Spleen (tissue), 11 donors: ENCODE measurements at regions not wholly inside any gene's neighbourhood (a gene's known extent, or its start where the extent isn't known, plus 50 kb on each side); places are given as distances from the start of the nearest gene placed in this dataset.

Experiments
- DNase-seq: peaks from one replicate; pipeline ENCODE4 v3.0.0-alpha.2; 2020
- H3K27ac ChIP-seq, 8 donors: fragments of 200-600 bp; sonication (generic) in 7 of 8; 1 replicate in 4 of 8; 2 replicates in 4 of 8; pipeline versions ENCODE4 v1.5.0 to v1.8.0; 2016 to 2021; ENCODE audit warnings: inconsistent platforms in 4 of 8, mild to moderate bottlenecking in 4 of 8, moderate library complexity in 1 of 8
- H3K27me3 ChIP-seq, 7 donors: fragments of 200-600 bp; sonication (generic) in 6 of 7; replicated peaks in 1 of 7; 1 replicate in 4 of 7; 2 replicates in 3 of 7; pipeline versions ENCODE4 v1.5.0 to v1.8.0; 2016 to 2021; ENCODE audit warnings: inconsistent platforms in 3 of 7, mild to moderate bottlenecking in 1 of 7
- H3K36me3 ChIP-seq, 6 donors: fragments of 200-600 bp; sonication (generic) in 5 of 6; 1 replicate in 4 of 6; 2 replicates in 2 of 6; pipeline versions ENCODE4 v1.5.0 to v1.8.0; 2016 to 2021; ENCODE audit warnings: inconsistent platforms in 2 of 6
- H3K4me1 ChIP-seq, 6 donors: fragments of 200-600 bp; sonication (generic) in 5 of 6; 1 replicate in 3 of 6; 2 replicates in 3 of 6; pipeline versions ENCODE4 v1.5.0 to v1.8.0; 2016 to 2021; ENCODE audit warnings: inconsistent platforms in 3 of 6
- H3K4me3 ChIP-seq, 8 donors: fragments of 200-600 bp; sonication (generic) in 7 of 8; 1 replicate in 4 of 8; 2 replicates in 4 of 8; pipeline versions ENCODE4 v1.5.0 to v1.8.0; 2016 to 2021; ENCODE audit warnings: inconsistent platforms in 4 of 8, mild to moderate bottlenecking in 4 of 8, moderate library complexity in 2 of 8
- H3K9me3 ChIP-seq, 8 donors: fragments of 200-600 bp; sonication (generic) in 7 of 8; 1 replicate in 4 of 8; 2 replicates in 4 of 8; pipeline versions ENCODE4 v1.5.0 to v1.8.0; 2016 to 2021; ENCODE audit warnings: inconsistent platforms in 4 of 8
- POLR2A ChIP-seq, 3 donors: fragments of 450-650 bp; IDR thresholded peaks; one replicate each; pipeline ENCODE4 v1.5.1; 2017; ENCODE audit warnings: antibody characterized with exemption in 3 of 3, mild to moderate bottlenecking in 1 of 3
- POLR2AphosphoS5 ChIP-seq, 3 donors: sonication (generic); formaldehyde crosslinking; IDR thresholded peaks; one replicate each; pipeline ENCODE4 v1.5.1; 2017; ENCODE audit warnings: antibody characterized with exemption in 3 of 3
- WGBS, 5 donors: extraction: QIAGEN DNeasy Blood & Tissue Kit in 3 of 5; methylation state at CpG; one replicate each; pipeline versions ENCODE4 v1.1.5 to v1.1.7; 2013 to 2018; 5-methylcytosine and 5-hydroxymethylcytosine counted together
- intact Hi-C: fragments of 100-400 bp; cut with DNase I; formaldehyde crosslinking; loops from one replicate; pipeline ENCODE4 v1.15.0; 2023; ENCODE audit warnings: low total_unique reads
- TF ChIP-seq, protein P1 (sequence below), 11 experiments: fragments of 200-600 bp in 7 of 11; fragments of 450-650 bp in 4 of 11; sonication (generic) in 4 of 11; IDR thresholded peaks in 8 of 11; conservative IDR thresholded peaks in 3 of 11; 1 replicate in 7 of 11; 2 replicates in 4 of 11; pipeline versions ENCODE4 v1.4.0 to v1.8.0; 2016 to 2021; ENCODE audit warnings: antibody characterized with exemption in 11 of 11, inconsistent platforms in 4 of 11, mild to moderate bottlenecking in 1 of 11
- donor health status: healthy with polysubstance abuse.
- donor health status: DM: no; HTN: no; CAD: no; lungs with moderate emphysema.
- donor health status: DM: no; HTN: no; CAD: no.
- donor health status: Bipolar disorder and iron deficiency.
- donor health status: healthy.
- donor health status: DM: no; HTN: no; CAD: no.
- donor health status: DM: yes; HTN: yes; CAD: no.

DNA sequence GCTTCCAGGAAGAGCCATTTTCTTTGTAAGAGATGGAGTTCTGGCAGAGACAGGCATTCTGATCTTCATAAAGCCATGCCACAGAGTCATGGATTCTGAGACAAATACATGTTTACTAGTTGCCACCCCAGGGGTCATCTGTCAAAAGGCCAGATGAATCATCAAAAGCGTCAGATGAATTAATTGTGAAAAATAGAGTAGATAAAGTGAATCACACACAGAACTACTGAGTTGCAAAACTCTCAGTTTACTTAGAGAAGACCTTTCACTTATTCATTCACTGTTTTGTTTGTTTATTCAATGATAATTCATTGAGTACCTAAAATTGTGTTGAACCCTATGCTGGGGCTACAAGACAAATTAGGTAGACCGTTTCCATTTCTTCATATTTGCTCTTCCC is 157.7 kb upstream of the SERPINE2 start:
- no peak overlapping the region for H3K27ac ChIP-seq
- H3K9me3 ChIP-seq, result peaks cover 0 to 15% (median 3%) of the 10 kb centered on the region in 8 donors
- TF ChIP-seq POLR2AphosphoS5 (IDR thresholded peaks at IDR 0.05), result no peak
- no peak for TF ChIP-seq POLR2A (IDR thresholded peaks at IDR 0.05)
- TF ChIP-seq, protein P1, sequence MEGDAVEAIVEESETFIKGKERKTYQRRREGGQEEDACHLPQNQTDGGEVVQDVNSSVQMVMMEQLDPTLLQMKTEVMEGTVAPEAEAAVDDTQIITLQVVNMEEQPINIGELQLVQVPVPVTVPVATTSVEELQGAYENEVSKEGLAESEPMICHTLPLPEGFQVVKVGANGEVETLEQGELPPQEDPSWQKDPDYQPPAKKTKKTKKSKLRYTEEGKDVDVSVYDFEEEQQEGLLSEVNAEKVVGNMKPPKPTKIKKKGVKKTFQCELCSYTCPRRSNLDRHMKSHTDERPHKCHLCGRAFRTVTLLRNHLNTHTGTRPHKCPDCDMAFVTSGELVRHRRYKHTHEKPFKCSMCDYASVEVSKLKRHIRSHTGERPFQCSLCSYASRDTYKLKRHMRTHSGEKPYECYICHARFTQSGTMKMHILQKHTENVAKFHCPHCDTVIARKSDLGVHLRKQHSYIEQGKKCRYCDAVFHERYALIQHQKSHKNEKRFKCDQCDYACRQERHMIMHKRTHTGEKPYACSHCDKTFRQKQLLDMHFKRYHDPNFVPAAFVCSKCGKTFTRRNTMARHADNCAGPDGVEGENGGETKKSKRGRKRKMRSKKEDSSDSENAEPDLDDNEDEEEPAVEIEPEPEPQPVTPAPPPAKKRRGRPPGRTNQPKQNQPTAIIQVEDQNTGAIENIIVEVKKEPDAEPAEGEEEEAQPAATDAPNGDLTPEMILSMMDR (IDR thresholded peaks at IDR 0.05 in 8 of 11, conservative IDR thresholded peaks at IDR 0.05 in 3 of 11), result no peak
- intact Hi-C loops, result no loop called here
- H3K27me3 ChIP-seq, result no peaks in the 10 kb centered on the region
- no peak overlapping the region for H3K4me3 ChIP-seq
- WGBS, 5 donors, result 78 to 93% (median 88%) methylated on average over 2 of the region's 2 CpGs
- DNase-seq, result no peak
- no peaks in the 10 kb centered on the region for H3K4me1 ChIP-seq
- H3K36me3 ChIP-seq, result no peaks in the 10 kb centered on the region

DNA sequence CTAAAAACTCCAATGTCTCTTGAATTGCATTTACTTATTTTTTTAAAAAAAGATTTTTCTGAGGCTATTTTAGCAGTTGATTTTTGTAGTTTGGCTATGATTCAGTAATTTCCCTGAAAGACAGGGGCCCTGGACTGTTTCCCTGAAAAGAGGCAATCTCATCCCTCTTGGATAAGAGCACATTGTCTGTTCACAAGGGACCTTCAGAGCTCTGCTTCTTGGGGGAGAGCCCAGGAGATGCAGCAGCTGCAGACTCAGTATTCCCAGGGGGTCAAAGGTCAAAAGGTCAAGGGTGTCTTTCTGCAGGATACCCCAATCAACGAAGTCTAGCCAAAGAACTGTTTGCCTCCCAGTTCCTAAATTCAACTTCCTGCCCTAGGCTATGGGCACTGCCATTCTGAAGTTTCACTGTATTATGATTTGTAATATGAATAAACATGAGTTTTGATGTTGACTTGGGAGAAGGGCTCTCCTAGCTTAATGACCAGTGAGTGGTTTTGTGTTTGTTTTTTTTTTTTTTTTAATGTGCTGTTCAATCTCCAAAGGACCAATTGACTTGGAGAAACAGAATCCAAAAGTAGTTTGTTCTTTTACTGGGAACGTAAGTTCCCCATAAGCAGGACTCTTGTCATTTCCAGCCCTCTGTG is 157.0 kb upstream of the SERPINE2 start:
- H3K4me3 ChIP-seq, result no peak overlapping the region
- WGBS, 5 donors, result 53 to 70% (median 67%) methylated on average over 2 of the region's 2 CpGs
- H3K27ac ChIP-seq, result no peak overlapping the region
- peaks cover 0 to 15% (median 3%) of the 10 kb centered on the region in 8 donors for H3K9me3 ChIP-seq
- no peak for DNase-seq
- intact Hi-C loops, result no loop called here
- H3K27me3 ChIP-seq, result no peaks in the 10 kb centered on the region
- no peaks in the 10 kb centered on the region for H3K36me3 ChIP-seq
- H3K4me1 ChIP-seq, result no peaks in the 10 kb centered on the region
- TF ChIP-seq POLR2AphosphoS5 (IDR thresholded peaks at IDR 0.05) (no peak), POLR2A (IDR thresholded peaks at IDR 0.05) (no peak)
- TF ChIP-seq, protein P1 (IDR thresholded peaks at IDR 0.05 in 8 of 11, conservative IDR thresholded peaks at IDR 0.05 in 3 of 11), result no peak

- peaks cover 0 to 15% (median 3%) of the 10 kb centered on the region in 8 donors for H3K9me3 ChIP-seq
- 91 to 100% (median 97%) methylated on average over 1 of the region's 1 CpG for WGBS, 5 donors
- intact Hi-C loops, result no loop called here
- TF ChIP-seq, protein P1 (IDR thresholded peaks at IDR 0.05 in 8 of 11, conservative IDR thresholded peaks at IDR 0.05 in 3 of 11), result no peak
- TF ChIP-seq POLR2A (IDR thresholded peaks at IDR 0.05) (no peak), POLR2AphosphoS5 (IDR thresholded peaks at IDR 0.05) (no peak)
- H3K27me3 ChIP-seq, result no peaks in the 10 kb centered on the region
- no peak overlapping the region for H3K27ac ChIP-seq
- no peak overlapping the region for H3K4me3 ChIP-seq
- no peak for DNase-seq
- H3K4me1 ChIP-seq, result no peaks in the 10 kb centered on the region
- H3K36me3 ChIP-seq, result no peaks in the 10 kb centered on the region
Measured at GRCh38 chr2:224194161-224194560, 155.1 kb upstream of the SERPINE2 start.

DNA sequence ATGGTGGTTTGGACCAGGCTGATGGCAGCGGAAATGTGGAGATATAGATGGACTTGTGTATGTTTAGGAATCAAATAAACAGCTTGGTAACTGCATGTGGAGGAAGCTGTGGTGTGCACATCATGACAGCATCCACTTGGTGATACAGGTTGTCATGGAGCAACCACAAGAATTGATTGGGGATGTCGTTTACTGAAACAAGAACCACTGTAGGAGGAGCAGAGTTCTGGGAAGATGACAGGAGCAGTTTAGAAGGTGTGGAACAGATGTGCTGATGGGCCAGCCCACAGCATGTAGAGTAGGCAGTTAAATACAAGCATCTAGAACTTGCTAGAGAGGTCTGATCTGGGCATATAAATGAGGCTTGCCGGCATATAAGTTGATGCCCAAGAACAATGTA is 152.4 kb upstream of the SERPINE2 start:
- peaks cover 0 to 18% (median 3%) of the 10 kb centered on the region in 8 donors for H3K9me3 ChIP-seq
- H3K36me3 ChIP-seq, result no peaks in the 10 kb centered on the region
- intact Hi-C loops, result no loop called here
- WGBS, 5 donors, result 78 to 88% (median 81%) methylated on average over 3 of the region's 3 CpGs
- no peak for DNase-seq
- no peaks in the 10 kb centered on the region for H3K27me3 ChIP-seq
- no peak for TF ChIP-seq POLR2AphosphoS5 (IDR thresholded peaks at IDR 0.05)
- TF ChIP-seq, protein P1 (IDR thresholded peaks at IDR 0.05 in 8 of 11, conservative IDR thresholded peaks at IDR 0.05 in 3 of 11), result no peak
- no peak for TF ChIP-seq POLR2A (IDR thresholded peaks at IDR 0.05)
- no peak overlapping the region for H3K27ac ChIP-seq
- no peaks in the 10 kb centered on the region for H3K4me1 ChIP-seq
- H3K4me3 ChIP-seq, result no peak overlapping the region
